ENCODE measurements at regions not wholly inside any gene's neighbourhood (a gene's known extent, or its start where the extent isn't known, plus 50 kb on each side); places are given as distances from the start of the nearest gene placed in this dataset.

DNA sequence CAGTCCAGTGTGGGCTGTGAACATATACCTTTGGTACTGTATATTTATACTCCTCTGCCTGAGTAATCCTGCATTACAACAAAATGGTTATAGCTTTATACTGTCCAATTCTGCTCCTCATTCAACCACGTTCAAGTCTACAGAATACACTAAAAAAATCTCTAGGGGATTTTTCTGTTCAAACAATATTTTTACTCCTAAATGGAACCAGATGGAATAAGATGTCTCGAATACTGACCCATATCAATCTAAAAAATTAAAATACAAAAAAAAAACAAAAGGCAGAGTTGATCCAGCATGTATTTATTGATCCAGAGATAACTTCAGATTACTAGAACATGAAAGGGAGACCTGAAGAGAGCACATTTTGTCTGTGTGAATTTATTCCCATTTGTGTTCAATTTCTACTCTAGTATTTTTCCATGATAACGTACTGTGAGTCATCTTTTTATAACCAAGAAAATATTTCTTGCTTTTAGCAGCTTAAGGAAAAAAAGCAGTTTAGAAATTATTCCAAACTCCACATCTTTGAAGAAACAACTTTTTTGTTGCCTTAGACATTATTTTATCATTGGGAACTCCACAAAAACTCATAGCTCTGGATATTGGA, 910.7 kb downstream of the TBL1XR1 start:
- no peaks in the 10 kb centered on the region for H3K9me3 ChIP-seq
- no peak for DNase-seq
- TF ChIP-seq, protein P1, sequence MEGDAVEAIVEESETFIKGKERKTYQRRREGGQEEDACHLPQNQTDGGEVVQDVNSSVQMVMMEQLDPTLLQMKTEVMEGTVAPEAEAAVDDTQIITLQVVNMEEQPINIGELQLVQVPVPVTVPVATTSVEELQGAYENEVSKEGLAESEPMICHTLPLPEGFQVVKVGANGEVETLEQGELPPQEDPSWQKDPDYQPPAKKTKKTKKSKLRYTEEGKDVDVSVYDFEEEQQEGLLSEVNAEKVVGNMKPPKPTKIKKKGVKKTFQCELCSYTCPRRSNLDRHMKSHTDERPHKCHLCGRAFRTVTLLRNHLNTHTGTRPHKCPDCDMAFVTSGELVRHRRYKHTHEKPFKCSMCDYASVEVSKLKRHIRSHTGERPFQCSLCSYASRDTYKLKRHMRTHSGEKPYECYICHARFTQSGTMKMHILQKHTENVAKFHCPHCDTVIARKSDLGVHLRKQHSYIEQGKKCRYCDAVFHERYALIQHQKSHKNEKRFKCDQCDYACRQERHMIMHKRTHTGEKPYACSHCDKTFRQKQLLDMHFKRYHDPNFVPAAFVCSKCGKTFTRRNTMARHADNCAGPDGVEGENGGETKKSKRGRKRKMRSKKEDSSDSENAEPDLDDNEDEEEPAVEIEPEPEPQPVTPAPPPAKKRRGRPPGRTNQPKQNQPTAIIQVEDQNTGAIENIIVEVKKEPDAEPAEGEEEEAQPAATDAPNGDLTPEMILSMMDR (IDR thresholded peaks at IDR 0.05), result no peak
- H3K4me1 ChIP-seq, result no peaks in the 10 kb centered on the region
- H3K36me3 ChIP-seq, result no peaks in the 10 kb centered on the region
- H3K4me3 ChIP-seq, result no peak overlapping the region
- peak overlapping the region in 1 of 2 donors; percentile 17 for H3K27ac ChIP-seq
- intact Hi-C loops (cut with DNase I; ENCODE audit: low total_unique reads), result no loop called here
- no peaks in the 10 kb centered on the region for H3K27me3 ChIP-seq

DNA sequence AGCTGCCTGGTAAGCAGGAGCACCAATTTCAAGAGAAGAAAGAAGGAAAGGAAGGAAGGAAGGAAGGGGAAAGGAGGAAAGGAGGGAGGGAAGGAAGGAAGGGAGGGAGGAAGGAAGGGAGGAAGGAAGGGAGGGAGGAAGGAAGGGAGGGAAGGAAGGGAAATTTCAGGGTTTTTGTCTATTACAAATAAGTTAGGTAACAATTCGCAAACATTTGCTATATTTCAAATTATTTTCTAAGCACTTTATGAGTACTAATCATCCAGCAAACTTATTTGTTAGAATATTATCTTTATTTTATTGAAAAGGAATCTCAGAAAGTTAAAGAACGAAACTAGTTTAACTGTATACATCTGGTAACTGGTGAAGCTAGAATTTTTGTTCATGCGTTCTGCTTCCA, 921.7 kb downstream of the TBL1XR1 start:
- intact Hi-C loops (cut with DNase I; ENCODE audit: low total_unique reads), result no loop called here
- Histone ChIP-seq H3K27me3 (no peaks in the 10 kb centered on the region), H3K4me1 (peaks cover 0 to 10% (median 0%) of the 10 kb centered on the region in 4 donors), H3K4me3 (no peak overlapping the region), H3K9me3 (no peaks in the 10 kb centered on the region), H3K36me3 (no peaks in the 10 kb centered on the region), H3K27ac (no peak overlapping the region)
- TF ChIP-seq, protein P1 (IDR thresholded peaks at IDR 0.05), result no peak
- no peak for DNase-seq

DNA sequence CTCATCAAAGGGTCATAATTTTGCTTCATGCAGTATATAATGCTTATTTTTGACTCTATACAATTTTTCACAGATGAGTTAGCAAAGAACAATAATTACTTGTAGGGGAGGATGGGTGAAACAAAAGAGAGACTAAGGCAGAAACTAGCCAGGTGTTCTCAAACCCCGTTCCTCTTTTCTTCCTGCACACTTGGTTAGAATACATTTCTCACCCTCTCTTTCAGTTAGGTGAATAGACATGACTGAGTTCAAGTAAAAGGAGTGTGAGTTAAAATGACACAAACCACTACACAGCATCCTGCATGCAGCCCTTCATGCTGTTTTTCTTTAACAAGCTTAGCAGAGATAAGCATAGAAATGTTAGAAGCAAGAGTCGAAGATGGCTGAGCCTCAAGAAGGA, 922.2 kb downstream of the TBL1XR1 start:
- TF ChIP-seq, protein P1 (IDR thresholded peaks at IDR 0.05), result no peak
- Histone ChIP-seq H3K27ac (no peak overlapping the region), H3K36me3 (no peaks in the 10 kb centered on the region), H3K27me3 (no peaks in the 10 kb centered on the region), H3K4me1 (peaks cover 0 to 10% (median 0%) of the 10 kb centered on the region in 4 donors), H3K4me3 (no peak overlapping the region), H3K9me3 (no peaks in the 10 kb centered on the region)
- DNase-seq, result no peak
- intact Hi-C loops (cut with DNase I; ENCODE audit: low total_unique reads), result no loop called here

DNA sequence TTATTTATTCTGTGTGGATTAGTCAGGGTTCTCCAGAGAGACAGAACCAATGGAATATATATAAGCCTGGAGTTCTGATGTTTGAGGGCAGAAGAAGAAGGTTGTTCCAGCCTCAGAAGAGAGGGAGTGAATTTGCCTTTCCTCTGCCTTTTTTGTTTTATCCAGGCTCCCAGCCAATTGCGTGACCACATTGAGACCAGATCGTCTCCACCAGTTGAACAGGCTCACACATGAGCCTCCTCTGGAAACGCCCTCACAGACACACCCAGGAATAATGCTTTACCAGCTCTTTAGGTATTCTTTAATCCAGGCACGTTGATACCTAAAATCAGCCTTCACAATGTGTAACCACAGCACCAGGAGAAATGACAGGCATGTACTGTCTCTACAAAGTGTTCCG, 923.1 kb downstream of the TBL1XR1 start:
- TF ChIP-seq, protein P1 (IDR thresholded peaks at IDR 0.05), result no peak
- intact Hi-C loops (cut with DNase I; ENCODE audit: low total_unique reads), result no loop called here
- no peak overlapping the region for H3K27ac ChIP-seq
- H3K4me3 ChIP-seq, result no peak overlapping the region
- no peaks in the 10 kb centered on the region for H3K36me3 ChIP-seq
- H3K4me1 ChIP-seq, result peaks cover 0 to 10% (median 0%) of the 10 kb centered on the region in 4 donors
- DNase-seq, result no peak
- H3K9me3 ChIP-seq, result no peaks in the 10 kb centered on the region
- H3K27me3 ChIP-seq, result no peaks in the 10 kb centered on the region

DNA sequence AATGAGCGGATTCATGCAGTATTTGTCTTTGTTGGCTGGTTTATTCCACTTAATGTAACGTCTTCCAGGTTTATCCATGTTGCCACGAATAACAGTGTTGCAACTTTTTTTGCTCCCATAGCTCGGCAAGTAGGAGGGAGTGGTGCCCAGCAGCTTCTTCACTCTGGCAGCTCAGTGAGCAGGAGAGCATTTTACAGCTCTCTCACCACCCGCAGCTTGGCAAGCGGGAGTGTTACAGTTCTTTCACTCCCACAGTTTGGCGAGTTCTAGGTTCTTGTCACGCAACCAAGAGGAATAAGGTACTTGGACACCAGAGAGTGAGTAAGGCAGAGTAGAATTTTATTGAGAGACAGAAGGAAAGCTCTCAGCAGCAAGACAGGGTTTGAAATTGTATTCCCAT, 935.2 kb downstream of the TBL1XR1 start:
- Histone ChIP-seq H3K9me3 (peaks cover 0 to 19% (median under 1%) of the 10 kb centered on the region in 3 donors), H3K4me3 (no peak overlapping the region), H3K27me3 (no peaks in the 10 kb centered on the region), H3K27ac (no peak overlapping the region), H3K4me1 (no peaks in the 10 kb centered on the region), H3K36me3 (no peaks in the 10 kb centered on the region)
- intact Hi-C loops (cut with DNase I; ENCODE audit: low total_unique reads), result no loop called here
- TF ChIP-seq, protein P1 (IDR thresholded peaks at IDR 0.05), result no peak
- DNase-seq, result no peak

DNA sequence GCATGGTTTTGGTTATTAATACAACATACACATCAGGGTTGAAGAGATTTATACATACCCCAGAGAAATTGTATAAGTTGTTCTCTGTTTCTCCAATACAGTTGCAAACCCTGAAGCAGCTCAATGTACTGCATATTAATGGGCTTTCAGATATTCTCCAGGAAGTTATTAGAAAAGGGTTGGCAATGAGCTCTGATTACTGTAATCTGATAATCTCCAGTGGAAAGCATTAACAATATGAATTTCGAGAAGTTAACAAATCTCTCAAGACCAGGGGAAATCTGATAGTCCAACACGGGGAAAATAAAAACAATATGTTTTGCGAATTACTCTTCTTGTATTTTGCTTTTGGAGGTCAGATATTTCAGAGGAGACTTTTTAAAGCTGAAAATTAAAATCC, 950.1 kb downstream of the TBL1XR1 start:
- H3K36me3 ChIP-seq, result no peaks in the 10 kb centered on the region
- TF ChIP-seq, protein P1 (IDR thresholded peaks at IDR 0.05), result no peak
- H3K4me3 ChIP-seq, result no peak overlapping the region
- no peaks in the 10 kb centered on the region for H3K27me3 ChIP-seq
- intact Hi-C loops (cut with DNase I; ENCODE audit: low total_unique reads), result no loop called here
- no peaks in the 10 kb centered on the region for H3K9me3 ChIP-seq
- DNase-seq, result no peak
- H3K27ac ChIP-seq, result no peak overlapping the region
- H3K4me1 ChIP-seq, result no peaks in the 10 kb centered on the region
